ENCODE measurements at regions not wholly inside any gene's neighbourhood (a gene's known extent, or its start where the extent isn't known, plus 50 kb on each side); places are given as distances from the start of the nearest gene placed in this dataset.

GRCh38 chr12:19033244-19033643 is 96.3 kb upstream of the PLEKHA5 start:
- Histone ChIP-seq H3K27ac (ENCODE audit: low read depth, low read length) (no peak overlapping the region), H3K4me1 (ENCODE audit: control insufficient read depth, insufficient read depth, low read length) (no peaks in the 10 kb centered on the region), H3K4me3 (ENCODE audit: low read length) (no peak overlapping the region), H3K36me3 (ENCODE audit: control insufficient read depth, insufficient read depth, low read length) (no peaks in the 10 kb centered on the region), H3K9ac (ENCODE audit: low read length) (no peak overlapping the region), H3K27me3 (ENCODE audit: control insufficient read depth, insufficient read depth, low read length) (no peaks in the 10 kb centered on the region)

DNA sequence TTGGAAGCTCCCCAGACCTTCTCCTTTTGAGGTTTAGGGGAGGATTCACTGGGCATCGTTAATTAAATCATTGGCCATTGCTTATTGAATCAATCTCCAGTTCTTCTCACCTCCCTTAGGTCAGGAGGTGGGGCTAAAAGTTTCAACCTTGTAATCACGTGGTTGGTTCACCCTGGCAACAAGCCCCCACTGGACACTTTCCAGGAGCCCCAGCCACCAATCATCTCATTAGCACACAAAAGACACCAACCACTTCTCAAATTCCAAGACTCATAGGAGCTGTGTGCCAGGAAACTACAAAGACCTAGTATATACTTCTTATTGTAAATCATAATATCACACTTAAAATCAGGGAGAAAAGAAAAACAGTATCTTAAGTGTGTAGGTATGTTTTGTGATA is 94.6 kb upstream of the PLEKHA5 start:
- H3K4me1 ChIP-seq (ENCODE audit: control insufficient read depth, insufficient read depth, low read length), result no peaks in the 10 kb centered on the region
- H3K4me3 ChIP-seq (ENCODE audit: low read length), result no peak overlapping the region
- no peaks in the 10 kb centered on the region for H3K27me3 ChIP-seq (ENCODE audit: control insufficient read depth, insufficient read depth, low read length)
- H3K27ac ChIP-seq (ENCODE audit: low read depth, low read length), result no peak overlapping the region
- no peaks in the 10 kb centered on the region for H3K36me3 ChIP-seq (ENCODE audit: control insufficient read depth, insufficient read depth, low read length)
- no peak overlapping the region for H3K9ac ChIP-seq (ENCODE audit: low read length)

DNA sequence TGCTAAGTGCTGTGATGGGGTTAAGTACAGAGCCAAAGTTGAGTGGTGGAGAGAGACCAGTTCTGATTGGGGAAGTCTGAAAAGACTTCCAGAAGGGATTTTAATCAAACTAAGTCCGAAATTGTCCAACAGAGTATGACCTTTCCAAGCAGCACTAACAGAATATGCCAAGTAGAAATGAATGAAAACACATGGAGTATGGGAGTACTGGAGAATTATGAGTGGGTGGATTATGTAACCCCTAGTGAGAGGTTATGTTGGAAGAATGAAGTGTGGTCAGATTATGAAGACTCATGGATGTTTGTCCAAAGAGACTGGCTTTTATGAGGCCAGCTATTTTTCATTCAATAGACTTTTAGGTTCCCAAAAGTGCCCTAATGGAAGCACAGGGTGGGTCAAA is 94.0 kb upstream of the PLEKHA5 start:
- Histone ChIP-seq H3K27ac (ENCODE audit: low read depth, low read length) (no peak overlapping the region), H3K9ac (ENCODE audit: low read length) (no peak overlapping the region), H3K4me3 (ENCODE audit: low read length) (no peak overlapping the region), H3K36me3 (ENCODE audit: control insufficient read depth, insufficient read depth, low read length) (no peaks in the 10 kb centered on the region), H3K27me3 (ENCODE audit: control insufficient read depth, insufficient read depth, low read length) (no peaks in the 10 kb centered on the region), H3K4me1 (ENCODE audit: control insufficient read depth, insufficient read depth, low read length) (no peaks in the 10 kb centered on the region)

GRCh38 chr12:19036673-19037357 is 92.7 kb upstream of the PLEKHA5 start:
- Histone ChIP-seq H3K27me3 (ENCODE audit: control insufficient read depth, insufficient read depth, low read length) (no peaks in the 10 kb centered on the region), H3K4me1 (ENCODE audit: control insufficient read depth, insufficient read depth, low read length) (no peaks in the 10 kb centered on the region), H3K9ac (ENCODE audit: low read length) (no peak overlapping the region), H3K27ac (ENCODE audit: low read depth, low read length) (no peak overlapping the region), H3K36me3 (ENCODE audit: control insufficient read depth, insufficient read depth, low read length) (no peaks in the 10 kb centered on the region), H3K4me3 (ENCODE audit: low read length) (no peak overlapping the region)

DNA sequence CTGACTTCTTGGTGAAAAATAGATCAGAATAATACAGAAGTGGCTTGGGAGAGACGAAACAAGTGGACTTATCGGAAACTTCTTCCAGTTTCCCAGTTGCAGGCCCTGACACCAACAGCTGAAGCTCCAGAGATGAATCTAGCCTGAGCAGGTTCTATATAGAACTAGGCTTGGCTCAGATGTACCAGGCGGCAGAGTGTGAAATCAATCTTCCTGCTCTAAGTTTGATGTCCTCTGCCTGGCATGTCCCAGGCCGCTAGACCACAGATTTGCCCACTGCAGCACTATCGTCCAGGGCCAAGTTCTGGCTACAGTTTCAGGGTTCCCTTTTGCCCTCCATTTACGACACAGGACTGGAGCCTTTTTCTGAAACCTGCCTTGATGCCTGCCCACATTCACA is 91.3 kb upstream of the PLEKHA5 start:
- no peaks in the 10 kb centered on the region for H3K36me3 ChIP-seq (ENCODE audit: control insufficient read depth, insufficient read depth, low read length)
- no peak overlapping the region for H3K9ac ChIP-seq (ENCODE audit: low read length)
- H3K27ac ChIP-seq (ENCODE audit: low read depth, low read length), result no peak overlapping the region
- H3K4me3 ChIP-seq (ENCODE audit: low read length), result no peak overlapping the region
- H3K4me1 ChIP-seq (ENCODE audit: control insufficient read depth, insufficient read depth, low read length), result no peaks in the 10 kb centered on the region
- no peaks in the 10 kb centered on the region for H3K27me3 ChIP-seq (ENCODE audit: control insufficient read depth, insufficient read depth, low read length)

GRCh38 chr12:19039515-19039914 is 90.0 kb upstream of the PLEKHA5 start:
- no peak overlapping the region for H3K4me3 ChIP-seq (ENCODE audit: low read length)
- H3K4me1 ChIP-seq (ENCODE audit: control insufficient read depth, insufficient read depth, low read length), result no peaks in the 10 kb centered on the region
- no peak overlapping the region for H3K27ac ChIP-seq (ENCODE audit: low read depth, low read length)

GRCh38 chr12:19042221-19042620 is 87.3 kb upstream of the PLEKHA5 start:
- Histone ChIP-seq H3K36me3 (ENCODE audit: control insufficient read depth, insufficient read depth, low read length) (no peaks in the 10 kb centered on the region), H3K27ac (ENCODE audit: low read depth, low read length) (no peak overlapping the region), H3K9ac (ENCODE audit: low read length) (peak overlapping the region; percentile 4), H3K4me3 (ENCODE audit: low read length) (no peak overlapping the region), H3K27me3 (ENCODE audit: control insufficient read depth, insufficient read depth, low read length) (no peaks in the 10 kb centered on the region), H3K4me1 (ENCODE audit: control insufficient read depth, insufficient read depth, low read length) (no peaks in the 10 kb centered on the region)

More at GRCh38 chr12:19039515-19039914, 90.0 kb upstream of the PLEKHA5 start:
- Histone ChIP-seq H3K36me3 (ENCODE audit: control insufficient read depth, insufficient read depth, low read length) (no peaks in the 10 kb centered on the region), H3K9ac (ENCODE audit: low read length) (no peak overlapping the region), H3K27me3 (ENCODE audit: control insufficient read depth, insufficient read depth, low read length) (no peaks in the 10 kb centered on the region)

DNA sequence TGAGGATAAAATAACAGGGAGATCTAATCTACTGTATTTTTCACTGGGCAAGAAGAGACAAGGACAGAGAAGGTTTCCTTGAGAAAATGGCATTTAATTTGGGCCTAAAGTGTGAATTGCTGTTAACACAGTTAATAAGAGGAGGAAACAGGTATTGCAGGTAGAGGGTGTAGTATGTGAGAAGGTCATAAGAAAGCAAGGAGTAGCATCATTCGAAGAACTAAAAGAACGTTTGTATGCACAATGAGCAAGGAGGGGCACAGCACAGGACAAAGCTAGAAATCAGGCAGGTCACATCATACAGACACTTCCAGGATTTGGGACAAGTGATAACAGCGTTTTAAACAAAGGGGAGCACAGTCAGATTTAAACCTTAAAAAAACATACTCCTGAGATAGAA is 85.1 kb upstream of the PLEKHA5 start:
- H3K36me3 ChIP-seq (ENCODE audit: control insufficient read depth, insufficient read depth, low read length), result no peaks in the 10 kb centered on the region
- no peaks in the 10 kb centered on the region for H3K4me1 ChIP-seq (ENCODE audit: control insufficient read depth, insufficient read depth, low read length)
- no peak overlapping the region for H3K9ac ChIP-seq (ENCODE audit: low read length)
- no peaks in the 10 kb centered on the region for H3K27me3 ChIP-seq (ENCODE audit: control insufficient read depth, insufficient read depth, low read length)
- H3K27ac ChIP-seq (ENCODE audit: low read depth, low read length), result no peak overlapping the region
- no peak overlapping the region for H3K4me3 ChIP-seq (ENCODE audit: low read length)

DNA sequence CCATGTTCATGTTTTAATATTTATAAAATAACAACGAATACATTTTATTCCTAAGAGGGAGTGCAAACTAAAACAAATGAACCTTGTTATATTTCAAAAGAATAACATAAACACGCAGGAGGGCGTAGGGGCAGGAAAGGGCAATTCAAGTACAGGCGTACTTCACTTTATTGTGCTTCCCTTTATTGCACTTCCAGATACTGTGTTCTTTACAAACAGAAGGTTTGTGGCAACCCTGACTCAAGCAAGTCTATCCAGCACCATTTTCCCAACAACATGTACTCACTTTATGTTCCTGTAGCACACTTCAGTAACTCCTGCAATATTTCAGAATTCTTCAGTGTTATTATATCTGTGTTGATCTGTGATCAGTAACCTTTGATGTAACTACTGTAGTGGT is 84.6 kb upstream of the PLEKHA5 start:
- no peak overlapping the region for H3K9ac ChIP-seq (ENCODE audit: low read length)
- no peak overlapping the region for H3K4me3 ChIP-seq (ENCODE audit: low read length)
- H3K4me1 ChIP-seq (ENCODE audit: control insufficient read depth, insufficient read depth, low read length), result no peaks in the 10 kb centered on the region
- no peak overlapping the region for H3K27ac ChIP-seq (ENCODE audit: low read depth, low read length)
- H3K27me3 ChIP-seq (ENCODE audit: control insufficient read depth, insufficient read depth, low read length), result no peaks in the 10 kb centered on the region
- no peaks in the 10 kb centered on the region for H3K36me3 ChIP-seq (ENCODE audit: control insufficient read depth, insufficient read depth, low read length)

GRCh38 chr12:19045426-19045825 is 84.1 kb upstream of the PLEKHA5 start:
- no peaks in the 10 kb centered on the region for H3K36me3 ChIP-seq (ENCODE audit: control insufficient read depth, insufficient read depth, low read length)
- H3K27ac ChIP-seq (ENCODE audit: low read depth, low read length), result no peak overlapping the region

DNA sequence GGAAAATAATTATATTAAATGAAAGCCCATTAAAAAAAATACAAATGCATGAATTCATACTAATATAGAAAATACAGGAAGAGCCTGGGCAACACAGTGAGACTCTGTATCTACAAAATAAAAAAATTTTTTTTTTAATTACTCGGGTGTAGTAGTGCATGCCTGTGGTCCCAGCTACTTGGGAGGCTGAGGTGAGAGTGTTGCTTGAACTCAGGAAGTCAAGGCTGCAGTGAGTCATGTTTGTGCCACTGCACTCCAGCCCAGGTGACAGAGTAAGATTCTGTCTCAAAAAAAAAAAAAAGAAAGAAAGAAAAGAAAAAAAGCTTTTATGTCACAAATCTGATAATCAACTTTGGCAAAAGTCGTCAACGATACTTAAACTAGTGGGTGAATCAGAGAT is 80.6 kb upstream of the PLEKHA5 start:
- Histone ChIP-seq H3K36me3 (ENCODE audit: control insufficient read depth, insufficient read depth, low read length) (no peaks in the 10 kb centered on the region), H3K9ac (ENCODE audit: low read length) (no peak overlapping the region), H3K27ac (ENCODE audit: low read depth, low read length) (no peak overlapping the region), H3K27me3 (ENCODE audit: control insufficient read depth, insufficient read depth, low read length) (no peaks in the 10 kb centered on the region), H3K4me3 (ENCODE audit: low read length) (no peak overlapping the region), H3K4me1 (ENCODE audit: control insufficient read depth, insufficient read depth, low read length) (no peaks in the 10 kb centered on the region)

More at GRCh38 chr12:19045426-19045825, 84.1 kb upstream of the PLEKHA5 start:
- Histone ChIP-seq H3K27me3 (ENCODE audit: control insufficient read depth, insufficient read depth, low read length) (no peaks in the 10 kb centered on the region), H3K4me3 (ENCODE audit: low read length) (no peak overlapping the region), H3K4me1 (ENCODE audit: control insufficient read depth, insufficient read depth, low read length) (no peaks in the 10 kb centered on the region), H3K9ac (ENCODE audit: low read length) (no peak overlapping the region)

DNA sequence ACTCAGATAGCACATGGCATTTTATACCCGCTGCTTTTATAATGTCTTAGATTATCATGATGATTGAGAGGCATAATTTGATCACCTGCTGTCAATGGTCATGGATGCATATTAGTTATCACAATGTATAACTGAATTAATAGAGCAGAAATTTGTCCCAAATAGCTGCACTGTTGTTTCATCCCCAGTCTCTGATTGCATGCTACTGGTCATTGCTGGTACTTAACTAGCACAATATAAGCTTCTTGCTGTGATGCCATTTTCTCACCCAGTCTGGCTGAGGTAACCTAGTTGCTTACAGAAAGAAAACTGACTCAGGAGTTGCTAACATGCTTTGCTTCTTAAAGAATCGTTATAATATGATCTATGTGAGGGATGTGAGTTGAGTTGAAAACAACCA is 76.8 kb upstream of the PLEKHA5 start:
- no peaks in the 10 kb centered on the region for H3K27me3 ChIP-seq (ENCODE audit: control insufficient read depth, insufficient read depth, low read length)
- H3K27ac ChIP-seq (ENCODE audit: low read depth, low read length), result no peak overlapping the region
- H3K4me1 ChIP-seq (ENCODE audit: control insufficient read depth, insufficient read depth, low read length), result no peaks in the 10 kb centered on the region

DNA sequence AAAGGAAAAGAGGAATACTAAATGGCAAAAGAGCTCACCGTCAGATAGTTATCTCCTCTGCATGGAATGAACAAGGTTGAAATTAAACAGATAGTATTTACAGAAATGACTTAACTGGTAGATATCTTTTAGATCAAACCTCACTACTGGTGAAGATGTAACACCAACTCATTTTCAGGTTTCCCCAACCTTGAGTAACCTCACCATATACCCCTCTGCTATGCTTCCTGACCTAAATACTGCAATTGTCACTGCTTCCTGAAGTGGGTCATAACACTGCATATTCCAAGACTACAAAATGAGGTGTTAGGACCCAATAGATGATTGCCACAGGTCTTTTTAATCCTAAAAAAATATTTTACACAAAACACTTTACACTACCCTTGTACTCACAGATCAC is 76.3 kb upstream of the PLEKHA5 start:
- Histone ChIP-seq H3K4me1 (ENCODE audit: control insufficient read depth, insufficient read depth, low read length) (no peaks in the 10 kb centered on the region), H3K9ac (ENCODE audit: low read length) (no peak overlapping the region), H3K4me3 (ENCODE audit: low read length) (no peak overlapping the region), H3K27ac (ENCODE audit: low read depth, low read length) (no peak overlapping the region), H3K36me3 (ENCODE audit: control insufficient read depth, insufficient read depth, low read length) (no peaks in the 10 kb centered on the region), H3K27me3 (ENCODE audit: control insufficient read depth, insufficient read depth, low read length) (no peaks in the 10 kb centered on the region)

More for the DNA sequence above, 76.8 kb upstream of the PLEKHA5 start:
- Histone ChIP-seq H3K36me3 (ENCODE audit: control insufficient read depth, insufficient read depth, low read length) (no peaks in the 10 kb centered on the region), H3K9ac (ENCODE audit: low read length) (no peak overlapping the region), H3K4me3 (ENCODE audit: low read length) (no peak overlapping the region)
